Germinal center (tissue), 1 donor: ENCODE measurements at regions not wholly inside any gene's neighbourhood (a gene's known extent, or its start where the extent isn't known, plus 50 kb on each side); places are given as distances from the start of the nearest gene placed in this dataset.
"Not testable (repeated sequence)": the region's sequence is repeated elsewhere in the genome, so short reads cannot be mapped to it uniquely, and the experiment has no call there.

Experiments used
- DNase-seq: peaks from one replicate; pipeline ENCODE4 v3.0.0; 2012; ENCODE audit warnings: mixed read lengths, low spot score

GRCh38 chr3:109656225-109656624 lies 318.9 kb upstream of the DPPA4 start:
- DNase-seq, result no peak

DNA sequence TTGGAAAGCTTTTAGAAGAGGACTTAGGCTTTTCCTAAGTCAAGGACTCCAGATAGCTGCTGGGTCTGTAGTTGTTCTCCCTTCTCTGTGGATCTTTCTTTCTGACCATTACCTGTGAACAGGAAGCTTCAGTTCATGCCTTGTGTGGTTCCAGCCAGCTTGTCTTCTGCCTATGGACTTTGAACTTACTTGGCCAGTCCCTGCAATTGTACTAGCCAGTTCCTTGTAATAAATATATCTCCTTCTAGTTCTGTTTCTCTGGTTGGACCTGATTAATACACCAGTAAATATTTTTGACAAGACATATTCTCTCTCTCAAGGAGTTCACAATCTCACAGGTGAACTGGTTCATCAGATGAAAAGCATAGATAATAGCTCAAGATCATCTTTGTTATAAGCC lies 341.3 kb upstream of the DPPA4 start:
- DNase-seq, result no peak

DNA sequence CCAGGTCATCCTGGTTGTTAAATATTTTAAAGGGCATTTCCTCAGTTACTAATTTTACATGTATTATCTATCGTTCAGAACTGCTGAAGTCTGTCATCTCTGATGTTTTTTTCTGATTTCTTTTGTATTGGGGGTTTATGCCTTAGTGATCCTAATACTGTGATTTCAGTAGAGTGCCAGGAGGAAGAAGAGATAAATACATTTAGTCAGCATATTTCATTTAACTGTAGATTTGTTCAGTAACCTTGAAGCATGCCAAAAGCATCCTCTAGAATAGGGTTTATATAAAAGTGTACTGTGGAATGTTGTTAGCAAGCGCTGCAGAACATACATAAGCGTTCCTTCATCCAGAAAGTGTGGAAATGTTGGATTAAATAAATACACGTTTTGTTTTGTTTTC lies 342.3 kb upstream of the DPPA4 start:
- DNase-seq, result no peak

GRCh38 chr3:109683746-109684145 lies 346.4 kb upstream of the DPPA4 start:
- no peak for DNase-seq

DNA sequence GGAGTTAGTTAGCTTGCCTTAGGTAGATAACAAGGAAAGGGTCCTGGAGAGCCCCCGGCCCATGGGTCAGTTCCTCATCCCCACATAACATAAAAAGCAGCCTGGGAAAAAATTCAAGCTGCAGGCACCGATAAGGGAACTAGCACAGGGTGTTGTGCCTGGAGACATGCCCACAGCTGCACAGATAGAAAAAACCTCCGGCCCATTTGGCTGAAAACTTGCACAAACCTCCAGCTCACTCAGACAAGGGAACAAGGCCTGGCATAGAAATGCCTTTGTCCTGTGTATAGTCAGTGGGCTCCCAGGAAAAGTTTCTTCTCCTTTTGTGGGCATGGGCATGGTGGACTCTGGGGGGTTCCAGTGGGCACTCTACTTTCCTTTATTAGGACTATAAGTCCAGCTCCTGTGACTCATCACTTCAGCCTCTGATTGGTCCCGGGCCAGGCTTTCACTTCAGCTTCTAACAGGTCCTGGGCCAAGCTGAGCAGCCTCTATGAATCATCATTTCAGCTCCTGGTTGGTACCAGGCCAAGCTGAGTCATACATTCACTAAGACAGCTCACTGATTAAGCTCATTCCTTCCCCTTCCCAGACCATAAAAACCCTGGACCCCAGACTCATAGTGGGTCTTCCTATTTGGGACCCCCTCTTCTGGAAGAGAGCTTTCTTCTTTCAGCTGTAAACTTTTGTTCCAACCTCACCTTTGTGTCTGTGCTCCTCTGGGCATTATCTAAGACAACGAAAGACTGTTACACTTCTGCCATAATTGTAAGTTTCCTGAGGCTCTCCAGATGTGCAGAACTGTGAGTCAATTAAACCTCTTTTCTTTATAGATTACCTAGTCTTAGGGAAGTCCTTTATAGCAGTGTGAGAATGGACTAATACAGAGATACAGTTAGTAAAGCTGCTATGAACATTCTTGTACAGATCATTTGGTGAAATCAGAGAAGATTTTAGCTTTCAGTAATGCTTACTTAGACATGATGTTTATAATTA lies 348.0 kb upstream of the DPPA4 start:
- no peak for DNase-seq

- no peak for DNase-seq
Measured at GRCh38 chr3:109687626-109688025, 350.3 kb upstream of the DPPA4 start.

- DNase-seq, result no peak
Measured at GRCh38 chr3:109696932-109697331, 359.6 kb upstream of the DPPA4 start.

GRCh38 chr3:109702252-109702651 lies 364.9 kb upstream of the DPPA4 start:
- no peak for DNase-seq

- no peak for DNase-seq
Measured at GRCh38 chr3:109702976-109703375, 365.6 kb upstream of the DPPA4 start.

GRCh38 chr3:109705133-109705532 lies 367.8 kb upstream of the DPPA4 start:
- DNase-seq, result not testable (repeated sequence)

- DNase-seq, result no peak
Measured at GRCh38 chr3:109707617-109708016, 370.3 kb upstream of the DPPA4 start.

DNA sequence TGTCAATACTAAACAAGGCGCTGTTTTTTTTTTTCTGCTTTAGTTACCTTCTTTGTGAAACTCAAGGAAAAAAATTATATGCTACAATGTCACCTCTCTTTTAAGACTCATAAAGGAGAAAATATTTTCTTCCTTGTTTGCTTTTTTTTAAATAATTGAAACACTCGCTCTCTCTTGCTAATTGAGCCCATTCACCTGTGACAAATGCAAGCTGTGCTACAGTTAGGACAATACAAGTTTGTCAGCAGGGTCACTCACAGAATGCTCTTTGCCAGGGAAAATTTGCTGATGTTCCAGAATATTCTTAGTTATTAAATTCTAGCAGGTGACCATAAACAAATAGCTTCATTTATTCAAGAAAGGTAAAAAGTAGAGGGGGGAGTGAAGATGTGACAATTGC lies 375.9 kb upstream of the DPPA4 start:
- DNase-seq, result no peak

DNA sequence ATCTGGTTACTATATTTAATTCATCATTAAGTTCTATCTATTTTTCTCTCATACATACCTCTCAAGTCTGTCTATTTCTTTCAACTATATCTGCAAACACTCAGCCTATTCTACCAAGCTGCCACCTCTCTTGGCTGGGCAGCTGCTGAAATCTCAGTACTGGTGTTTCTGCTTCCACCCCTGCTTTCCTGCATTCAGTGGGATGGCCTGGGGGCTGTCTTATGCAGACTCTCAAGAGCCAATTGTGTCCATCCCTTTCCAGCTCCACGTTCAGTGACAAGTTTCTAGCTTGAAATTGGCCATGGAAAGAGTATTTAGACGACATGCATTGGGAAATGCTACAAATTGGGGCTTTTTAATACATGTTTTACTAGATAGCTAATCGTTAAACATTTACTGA lies 378.4 kb upstream of the DPPA4 start:
- no peak for DNase-seq

DNA sequence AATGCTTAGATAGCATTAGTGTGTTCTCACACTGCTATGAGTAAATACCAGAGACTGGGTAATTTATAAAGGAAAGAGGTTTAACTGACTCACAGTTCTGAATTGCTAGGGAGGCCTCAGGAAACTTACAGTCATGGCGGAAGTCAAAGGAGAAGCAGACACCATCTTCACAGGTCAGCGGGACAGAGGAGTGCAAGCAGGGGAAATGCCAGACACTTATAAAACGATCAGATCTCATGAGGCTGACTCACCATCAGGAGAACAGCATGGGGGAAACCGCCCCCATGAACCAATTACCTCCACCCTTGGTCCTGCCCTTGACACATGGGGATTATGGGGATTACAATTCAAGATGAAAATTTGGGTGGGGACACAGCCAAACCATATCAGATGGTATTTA lies 381.5 kb upstream of the DPPA4 start:
- DNase-seq, result no peak

GRCh38 chr3:109728861-109729494 lies 391.6 kb upstream of the DPPA4 start:
- DNase-seq, result no peak

DNA sequence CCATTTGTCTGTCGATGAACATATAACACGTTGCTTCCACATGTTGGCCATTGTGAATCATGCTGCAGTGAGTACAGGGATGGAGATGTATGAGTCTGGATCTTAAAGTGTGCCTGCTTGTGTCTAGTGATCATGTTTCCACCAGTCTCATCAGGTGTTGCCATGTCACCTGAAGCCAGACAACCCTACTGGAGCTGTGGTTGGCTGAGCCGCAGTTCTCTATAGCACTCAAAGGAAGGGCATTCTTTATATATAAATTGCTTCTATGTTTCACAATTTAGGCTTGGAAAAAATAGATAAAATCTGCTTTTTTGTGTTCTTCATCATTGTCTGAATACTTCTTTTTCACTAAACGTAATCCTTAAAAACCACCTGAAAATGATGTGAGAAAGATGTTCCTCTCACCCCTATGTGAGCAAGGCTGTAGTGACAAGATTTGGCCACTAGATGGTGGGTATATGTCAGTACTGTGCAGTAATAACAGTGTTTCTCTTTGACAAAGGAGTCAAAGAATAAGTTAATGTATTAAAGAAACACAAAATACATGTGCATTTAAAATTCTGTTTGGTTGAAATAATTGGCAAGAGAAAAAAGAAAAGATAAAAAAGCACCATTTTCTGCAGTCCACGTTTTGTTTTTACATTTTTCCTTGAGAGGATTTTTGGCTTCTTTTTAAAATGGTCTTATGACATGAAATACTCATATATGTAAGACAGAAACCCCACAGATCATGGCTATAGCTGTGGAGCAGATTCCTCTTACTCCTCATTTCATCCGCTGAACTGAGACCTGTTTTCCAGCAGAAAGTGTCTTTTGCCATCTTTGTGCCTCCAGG lies 394.5 kb upstream of the DPPA4 start:
- peak; percentile 6 for DNase-seq

GRCh38 chr3:109743981-109744380 lies 406.6 kb upstream of the DPPA4 start:
- DNase-seq, result no peak

DNA sequence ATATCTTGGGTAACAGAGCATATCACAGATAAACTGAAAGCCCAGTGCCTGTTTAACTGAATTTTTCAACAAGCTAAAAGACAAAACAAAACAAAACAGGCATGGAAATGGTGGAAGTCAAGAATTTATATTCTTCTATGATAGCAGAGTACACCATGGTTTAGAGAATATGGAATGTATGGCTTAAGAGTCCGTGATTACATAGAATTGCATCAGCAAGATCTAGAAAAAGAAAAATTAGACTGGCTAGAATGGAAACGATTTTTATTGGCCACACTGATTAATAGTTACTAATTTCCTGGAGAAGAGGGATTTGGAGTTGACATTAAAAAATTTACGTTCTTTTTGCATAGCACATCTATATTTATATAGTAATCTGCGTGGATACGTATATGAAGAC lies 435.2 kb upstream of the DPPA4 start:
- no peak for DNase-seq

DNA sequence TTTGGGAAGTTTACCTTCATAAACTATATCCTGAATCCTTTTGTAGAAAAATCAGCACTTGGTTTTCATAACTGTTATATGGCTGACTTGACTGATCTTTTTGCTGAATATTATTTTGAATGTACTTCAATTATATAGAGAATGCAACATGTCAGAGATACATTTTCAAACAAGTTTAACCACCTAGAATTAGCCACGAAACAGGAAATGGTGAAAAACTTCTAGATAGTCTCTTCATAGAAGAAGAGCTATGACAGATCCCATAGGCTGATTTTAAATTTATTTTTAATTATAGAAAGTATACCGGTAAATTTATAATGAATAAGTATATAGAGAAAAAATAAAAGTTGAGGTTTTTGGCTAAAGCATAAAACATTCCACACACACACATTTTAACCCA lies 436.8 kb upstream of the DPPA4 start:
- DNase-seq, result no peak

DNA sequence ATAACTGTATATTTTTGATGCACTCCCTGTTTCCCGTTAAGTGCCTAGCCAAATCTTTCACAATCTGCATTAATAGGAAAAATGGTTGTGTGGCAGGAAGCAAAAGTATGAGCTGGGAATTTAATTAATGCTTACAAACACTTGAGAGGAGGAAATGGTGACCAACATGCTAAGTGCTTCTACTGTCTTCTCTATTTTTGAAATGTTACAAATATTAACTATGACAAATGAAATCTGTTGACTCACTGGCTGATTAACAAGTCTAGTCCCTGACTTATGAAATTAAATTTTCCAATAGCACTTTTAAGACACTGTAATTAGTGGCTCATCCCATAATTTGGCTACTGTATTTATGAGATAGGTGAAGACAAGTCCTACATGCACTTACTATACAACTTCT lies 446.9 kb upstream of the DPPA4 start:
- DNase-seq, result no peak

DNA sequence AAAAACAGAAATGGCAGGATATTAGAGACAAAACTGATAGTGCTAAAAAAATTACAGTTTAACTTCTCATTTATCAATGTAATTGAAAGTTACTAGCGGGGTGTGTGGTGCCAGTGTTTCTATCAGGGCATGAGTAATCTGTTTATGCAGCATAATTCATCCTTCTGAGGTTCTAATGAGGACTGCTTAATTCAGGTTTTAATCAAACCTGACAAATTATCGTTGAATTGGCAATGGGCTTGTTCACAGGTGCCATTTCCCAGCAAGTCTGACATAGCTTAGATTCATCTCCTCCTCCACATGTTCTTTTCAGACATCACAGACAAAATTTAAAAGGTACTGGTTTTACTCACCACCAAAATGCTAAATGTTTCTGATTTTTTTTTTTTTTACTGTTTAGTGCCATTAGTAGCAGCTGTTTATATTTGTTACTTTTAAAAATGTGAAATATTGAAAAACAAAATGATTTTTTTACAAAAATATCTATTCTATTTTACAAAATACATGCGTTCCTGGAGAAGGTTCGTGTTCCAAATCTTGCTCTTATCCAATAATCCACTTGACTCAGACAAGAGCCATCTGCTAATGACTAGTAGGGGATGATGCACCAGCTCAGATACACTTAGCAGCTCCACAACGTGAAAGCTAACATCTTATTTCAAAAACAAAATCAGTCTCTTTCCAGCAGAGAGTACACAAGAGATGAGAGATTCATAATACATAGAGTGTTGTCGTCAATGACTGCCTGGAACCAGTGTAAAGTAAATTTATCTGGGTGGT lies 447.7 kb upstream of the DPPA4 start:
- DNase-seq, result no peak

- no peak for DNase-seq
Measured at GRCh38 chr3:109803274-109803673, 465.9 kb upstream of the DPPA4 start.
